ENCODE measurements at regions not wholly inside any gene's neighbourhood (a gene's known extent, or its start where the extent isn't known, plus 50 kb on each side); places are given as distances from the start of the nearest gene placed in this dataset.
A peak's percentile ranks its signal among the peaks of the same experiment; 100 is the strongest.
"Not testable (repeated sequence)": the region's sequence is repeated elsewhere in the genome, so short reads cannot be mapped to it uniquely, and the experiment has no call there.

DNA sequence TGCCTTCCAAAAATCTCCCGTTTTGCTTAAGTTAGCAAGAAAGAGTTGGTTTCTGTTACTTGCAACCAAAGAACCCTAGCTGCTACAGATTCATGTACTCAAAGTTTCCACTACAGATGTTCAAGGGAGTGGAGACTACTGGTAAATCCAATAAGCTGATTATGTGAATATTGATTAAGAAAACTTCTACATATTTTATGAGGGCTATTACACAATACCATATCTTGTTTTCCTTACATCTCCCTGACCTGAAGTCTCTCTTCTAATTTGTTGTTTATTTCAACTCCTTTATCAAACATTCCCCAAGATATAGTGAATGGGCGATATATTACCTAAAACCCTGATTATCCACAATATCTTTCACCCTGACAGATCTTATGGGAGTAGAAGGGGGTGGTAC lies 164.4 kb upstream of the PLXNC1 start:
- intact Hi-C loops (cut with micrococcal nuclease), result loop anchor here (5.0 kb wide), 1 partner anchor 202 kb away; no protein-coding TSS in a partner anchor
- no peaks in the 10 kb centered on the region for H3K9me3 Mint-ChIP-seq
- no peak for DNase-seq (ENCODE audit: low spot score)
- peaks cover 8% of the 10 kb centered on the region for H3K27me3 Mint-ChIP-seq (ENCODE audit: low read depth)
- peaks cover 23% of the 10 kb centered on the region for H3K4me1 Mint-ChIP-seq (ENCODE audit: low read depth)
- H3K36me3 Mint-ChIP-seq (ENCODE audit: low read depth), result no peaks in the 10 kb centered on the region
- no peak overlapping the region for H3K4me3 Mint-ChIP-seq (ENCODE audit: low read depth)
- no peak overlapping the region for H3K27ac Mint-ChIP-seq

- Mint-ChIP-seq H3K36me3 (ENCODE audit: low read depth) (no peaks in the 10 kb centered on the region), H3K9me3 (no peaks in the 10 kb centered on the region), H3K4me1 (ENCODE audit: low read depth) (no peaks in the 10 kb centered on the region), H3K27me3 (ENCODE audit: low read depth) (no peaks in the 10 kb centered on the region), H3K4me3 (ENCODE audit: low read depth) (no peak overlapping the region), H3K27ac (no peak overlapping the region)
- DNase-seq (ENCODE audit: low spot score), result no peak
- intact Hi-C loops (cut with micrococcal nuclease), result no loop called here
These were observed 158.4 kb upstream of the PLXNC1 start for GRCh38 chr12:93989949-93990348.

- Mint-ChIP-seq H3K4me3 (ENCODE audit: low read depth) (no peak overlapping the region), H3K36me3 (ENCODE audit: low read depth) (no peaks in the 10 kb centered on the region), H3K27ac (no peak overlapping the region), H3K27me3 (ENCODE audit: low read depth) (no peaks in the 10 kb centered on the region), H3K9me3 (no peaks in the 10 kb centered on the region), H3K4me1 (ENCODE audit: low read depth) (no peaks in the 10 kb centered on the region)
- DNase-seq (ENCODE audit: low spot score), result no peak
- intact Hi-C loops (cut with micrococcal nuclease), result no loop called here
These were observed 157.3 kb upstream of the PLXNC1 start for GRCh38 chr12:93990832-93991803.

- Mint-ChIP-seq H3K9me3 (no peaks in the 10 kb centered on the region), H3K4me1 (ENCODE audit: low read depth) (no peaks in the 10 kb centered on the region), H3K4me3 (ENCODE audit: low read depth) (no peak overlapping the region), H3K27ac (no peak overlapping the region), H3K36me3 (ENCODE audit: low read depth) (no peaks in the 10 kb centered on the region), H3K27me3 (ENCODE audit: low read depth) (no peaks in the 10 kb centered on the region)
- intact Hi-C loops (cut with micrococcal nuclease), result no loop called here
- no peak for DNase-seq (ENCODE audit: low spot score)
These were observed 156.4 kb upstream of the PLXNC1 start for GRCh38 chr12:93991829-93992461.

DNA sequence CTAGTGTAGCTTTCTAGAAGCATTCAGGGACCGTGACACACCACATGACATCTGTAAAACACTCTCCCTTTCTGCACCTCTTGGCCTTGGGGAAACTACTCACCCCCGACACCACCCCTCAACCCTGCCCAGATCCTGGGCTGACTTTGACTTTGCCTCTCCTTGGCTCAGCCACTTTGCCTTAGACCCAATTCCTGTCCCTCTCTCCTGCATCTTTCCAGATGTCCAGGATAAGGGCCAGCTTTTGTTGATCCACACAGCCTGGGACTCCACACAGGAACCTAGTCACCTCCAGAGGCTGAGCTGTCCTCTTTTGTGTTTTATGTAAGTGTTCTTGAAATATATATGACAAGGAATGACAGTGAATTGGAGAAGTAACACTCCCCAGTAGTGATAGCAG lies 153.7 kb upstream of the PLXNC1 start:
- Mint-ChIP-seq H3K9me3 (no peaks in the 10 kb centered on the region), H3K4me1 (ENCODE audit: low read depth) (no peaks in the 10 kb centered on the region), H3K27ac (no peak overlapping the region), H3K4me3 (ENCODE audit: low read depth) (no peak overlapping the region), H3K27me3 (ENCODE audit: low read depth) (peaks cover 3% of the 10 kb centered on the region), H3K36me3 (ENCODE audit: low read depth) (no peaks in the 10 kb centered on the region)
- DNase-seq (ENCODE audit: low spot score), result no peak
- intact Hi-C loops (cut with micrococcal nuclease), result no loop called here

- H3K27ac Mint-ChIP-seq, result no peak overlapping the region
- no peaks in the 10 kb centered on the region for H3K36me3 Mint-ChIP-seq (ENCODE audit: low read depth)
- H3K4me1 Mint-ChIP-seq (ENCODE audit: low read depth), result no peaks in the 10 kb centered on the region
- DNase-seq (ENCODE audit: low spot score), result no peak
- peaks cover 3% of the 10 kb centered on the region for H3K27me3 Mint-ChIP-seq (ENCODE audit: low read depth)
- intact Hi-C loops (cut with micrococcal nuclease), result no loop called here
- no peaks in the 10 kb centered on the region for H3K9me3 Mint-ChIP-seq
- H3K4me3 Mint-ChIP-seq (ENCODE audit: low read depth), result no peak overlapping the region
These were observed 152.1 kb upstream of the PLXNC1 start for GRCh38 chr12:93996321-93996720.

DNA sequence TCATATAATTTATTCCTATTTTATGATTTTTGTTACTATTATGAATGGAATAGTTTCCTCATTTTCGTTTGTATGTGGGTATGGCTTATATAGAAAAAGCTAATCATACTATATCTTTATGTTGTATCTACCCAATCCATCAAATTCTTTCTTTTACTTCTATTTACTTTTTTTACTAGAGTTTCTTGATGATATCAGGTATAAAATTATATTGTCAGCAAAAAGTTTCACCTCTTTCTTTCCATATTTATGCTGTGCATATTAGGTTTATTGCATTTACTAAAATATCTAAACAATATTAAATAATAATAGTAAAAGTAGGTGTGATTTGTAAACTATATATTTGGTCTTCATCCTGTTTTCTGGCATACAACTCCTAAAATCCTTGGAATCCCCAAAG lies 146.7 kb upstream of the PLXNC1 start:
- Mint-ChIP-seq H3K9me3 (peaks cover 24% of the 10 kb centered on the region), H3K4me1 (ENCODE audit: low read depth) (peaks cover 7% of the 10 kb centered on the region), H3K4me3 (ENCODE audit: low read depth) (no peak overlapping the region), H3K27ac (no peak overlapping the region), H3K36me3 (ENCODE audit: low read depth) (no peaks in the 10 kb centered on the region), H3K27me3 (ENCODE audit: low read depth) (peaks cover 10% of the 10 kb centered on the region)
- DNase-seq (ENCODE audit: low spot score), result no peak
- intact Hi-C loops (cut with micrococcal nuclease), result no loop called here

GRCh38 chr12:94002925-94003324 lies 145.5 kb upstream of the PLXNC1 start:
- H3K4me1 Mint-ChIP-seq (ENCODE audit: low read depth); intact Hi-C loops (cut with micrococcal nuclease); H3K27ac Mint-ChIP-seq; DNase-seq (ENCODE audit: low spot score); H3K4me3 Mint-ChIP-seq (ENCODE audit: low read depth); H3K36me3 Mint-ChIP-seq (ENCODE audit: low read depth): not testable (repeated sequence)
- peaks cover 10% of the 10 kb centered on the region for H3K27me3 Mint-ChIP-seq (ENCODE audit: low read depth)
- peaks cover 28% of the 10 kb centered on the region for H3K9me3 Mint-ChIP-seq

DNA sequence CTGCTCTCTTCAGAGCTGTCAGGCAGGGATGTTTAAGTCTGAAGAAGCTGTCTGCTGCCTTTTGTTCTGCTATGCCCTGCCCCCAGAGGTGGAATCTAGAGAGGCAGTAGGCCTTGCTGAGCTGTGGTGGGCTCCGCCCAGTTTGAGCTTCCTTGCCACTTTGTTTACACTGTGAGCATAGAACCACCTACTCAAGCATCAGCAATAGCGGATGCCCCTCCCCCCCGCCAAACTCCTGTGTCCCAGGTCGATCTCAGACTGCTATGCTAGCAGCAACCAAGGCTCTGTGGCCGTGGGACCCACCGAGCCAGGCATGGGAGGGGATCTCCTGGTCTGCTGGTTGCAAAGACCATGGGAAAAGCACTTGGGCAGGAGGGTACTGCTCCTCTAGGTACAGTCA lies 140.5 kb upstream of the PLXNC1 start:
- H3K36me3 Mint-ChIP-seq (ENCODE audit: low read depth); H3K27me3 Mint-ChIP-seq (ENCODE audit: low read depth); intact Hi-C loops (cut with micrococcal nuclease); H3K4me3 Mint-ChIP-seq (ENCODE audit: low read depth); H3K27ac Mint-ChIP-seq: not testable (repeated sequence)
- H3K4me1 Mint-ChIP-seq (ENCODE audit: low read depth), result peaks cover 13% of the 10 kb centered on the region
- DNase-seq (ENCODE audit: low spot score), result peak; percentile 54
- H3K9me3 Mint-ChIP-seq, result peaks cover 22% of the 10 kb centered on the region

- intact Hi-C loops (cut with micrococcal nuclease), result no loop called here
- peaks cover 19% of the 10 kb centered on the region for H3K9me3 Mint-ChIP-seq
- H3K4me1 Mint-ChIP-seq (ENCODE audit: low read depth), result peaks cover 11% of the 10 kb centered on the region
- H3K27me3 Mint-ChIP-seq (ENCODE audit: low read depth), result peaks cover 3% of the 10 kb centered on the region
- H3K4me3 Mint-ChIP-seq (ENCODE audit: low read depth), result no peak overlapping the region
- no peak overlapping the region for H3K27ac Mint-ChIP-seq
- DNase-seq (ENCODE audit: low spot score), result no peak
- no peaks in the 10 kb centered on the region for H3K36me3 Mint-ChIP-seq (ENCODE audit: low read depth)
These were observed 138.1 kb upstream of the PLXNC1 start for GRCh38 chr12:94010307-94010706.

DNA sequence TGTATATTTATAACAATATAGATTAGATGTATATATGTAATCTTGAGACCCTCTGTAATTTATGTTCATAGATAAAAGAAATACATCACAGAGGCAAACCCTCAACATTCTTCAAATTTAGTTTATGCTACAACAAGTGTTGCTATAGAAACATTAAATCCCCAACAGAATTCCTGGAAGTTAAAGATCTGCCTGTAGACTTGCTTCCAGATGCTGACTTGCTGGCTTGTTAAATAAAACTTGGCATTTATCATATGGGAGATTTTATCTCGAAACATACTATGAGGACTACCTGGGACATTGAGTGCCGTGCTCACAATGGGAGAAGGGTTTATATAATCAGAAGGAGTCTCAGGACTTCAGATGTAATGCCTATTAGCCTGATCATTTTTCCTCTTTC lies 136.3 kb upstream of the PLXNC1 start:
- no peak for DNase-seq (ENCODE audit: low spot score)
- intact Hi-C loops (cut with micrococcal nuclease), result no loop called here
- H3K9me3 Mint-ChIP-seq, result peaks cover 24% of the 10 kb centered on the region
- no peaks in the 10 kb centered on the region for H3K27me3 Mint-ChIP-seq (ENCODE audit: low read depth)
- no peak overlapping the region for H3K27ac Mint-ChIP-seq
- no peak overlapping the region for H3K4me3 Mint-ChIP-seq (ENCODE audit: low read depth)
- H3K4me1 Mint-ChIP-seq (ENCODE audit: low read depth), result peaks cover 11% of the 10 kb centered on the region
- peaks cover 8% of the 10 kb centered on the region for H3K36me3 Mint-ChIP-seq (ENCODE audit: low read depth)

DNA sequence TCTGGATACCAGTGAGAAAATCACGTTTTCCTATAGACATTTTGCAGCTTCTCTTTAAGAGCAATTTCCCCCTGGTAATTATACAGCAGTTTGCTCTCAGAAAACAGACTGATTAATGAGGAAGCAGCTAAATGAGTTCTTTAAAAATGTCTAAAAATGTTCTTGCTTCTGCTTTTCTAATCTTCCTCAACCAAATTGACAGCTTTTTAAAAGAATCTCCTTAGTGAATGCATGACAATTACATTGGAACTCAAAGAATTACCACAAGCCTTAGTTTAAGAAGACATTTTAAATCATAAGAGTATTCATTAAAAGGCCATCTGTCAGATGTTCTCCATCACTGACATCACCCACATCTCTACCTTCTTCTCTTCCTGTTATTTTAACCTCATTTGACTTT lies 135.8 kb upstream of the PLXNC1 start:
- H3K9me3 Mint-ChIP-seq, result peaks cover 28% of the 10 kb centered on the region
- no peaks in the 10 kb centered on the region for H3K27me3 Mint-ChIP-seq (ENCODE audit: low read depth)
- peaks cover 8% of the 10 kb centered on the region for H3K36me3 Mint-ChIP-seq (ENCODE audit: low read depth)
- intact Hi-C loops (cut with micrococcal nuclease), result no loop called here
- H3K4me1 Mint-ChIP-seq (ENCODE audit: low read depth), result peaks cover 11% of the 10 kb centered on the region
- H3K27ac Mint-ChIP-seq, result no peak overlapping the region
- no peak for DNase-seq (ENCODE audit: low spot score)
- H3K4me3 Mint-ChIP-seq (ENCODE audit: low read depth), result no peak overlapping the region

DNA sequence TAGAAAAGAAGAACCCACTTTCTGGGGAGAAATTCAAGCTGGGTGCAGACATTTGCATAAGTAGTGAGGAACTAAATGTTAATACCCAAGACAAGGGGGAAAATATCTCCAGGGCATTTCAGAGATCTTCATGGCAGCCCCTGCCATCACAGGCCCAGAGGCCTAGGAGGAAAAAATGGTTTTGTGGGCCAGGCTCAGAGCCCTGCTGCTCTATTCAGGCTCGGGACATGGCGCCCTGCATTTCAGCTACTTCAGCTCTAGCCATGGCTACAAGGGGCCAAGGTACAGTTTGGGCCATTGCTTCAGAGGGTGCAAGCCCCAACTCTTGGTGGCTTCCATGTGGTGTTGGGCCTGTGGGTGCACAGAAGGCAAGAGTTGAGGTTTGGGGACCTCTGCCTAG lies 131.1 kb upstream of the PLXNC1 start:
- H3K4me1 Mint-ChIP-seq (ENCODE audit: low read depth); intact Hi-C loops (cut with micrococcal nuclease); H3K36me3 Mint-ChIP-seq (ENCODE audit: low read depth); DNase-seq (ENCODE audit: low spot score); H3K27me3 Mint-ChIP-seq (ENCODE audit: low read depth); H3K4me3 Mint-ChIP-seq (ENCODE audit: low read depth); H3K27ac Mint-ChIP-seq: not testable (repeated sequence)
- H3K9me3 Mint-ChIP-seq, result peaks cover 46% of the 10 kb centered on the region
